WTC11 (cell line): ENCODE measurements at regions not wholly inside any gene's neighbourhood (a gene's known extent, or its start where the extent isn't known, plus 50 kb on each side); places are given as distances from the start of the nearest gene placed in this dataset.

Experiments used
- ATAC-seq: fragments of 200-7000 bp; cut with Tn5 transposase; 2 replicates; pipeline ENCODE4 v1.10.0; 2021; ENCODE audit warnings: mild to moderate bottlenecking, moderate library complexity
- CTCF ChIA-PET: fragments of 300-600 bp; sonication (Branson Sonifier 250); formaldehyde crosslinking; loops from one replicate; lab custom pipeline; 2021; ENCODE audit warnings: antibody characterized with exemption; lab: Charles Lee
- POLR2A ChIA-PET: fragments of 350-600 bp; sonication (Branson Sonifier 250); formaldehyde crosslinking; loops from one replicate; lab custom pipeline; 2021; ENCODE audit warnings: antibody characterized with exemption; lab: Charles Lee
- DNase-seq: peaks from one replicate; pipeline ENCODE4 v3.0.0; 2021; ENCODE audit warnings: low spot score
- H3K27ac Mint-ChIP-seq: 2 replicates; pipeline ENCODE4 v1.8.0; 2021; ENCODE audit warnings: mixed read lengths
- H3K27me3 Mint-ChIP-seq: 2 replicates; pipeline ENCODE4 v1.8.0; 2021; ENCODE audit warnings: low read depth, mild to moderate bottlenecking, moderate library complexity, mixed read lengths
- H3K36me3 Mint-ChIP-seq: 2 replicates; pipeline ENCODE4 v1.8.0; 2021; ENCODE audit warnings: mixed read lengths
- H3K4me1 Mint-ChIP-seq: 2 replicates; pipeline ENCODE4 v1.8.0; 2022; ENCODE audit warnings: mixed read lengths
- H3K4me3 Mint-ChIP-seq: 2 replicates; pipeline ENCODE4 v1.8.0; 2021; ENCODE audit warnings: mild to moderate bottlenecking, moderate library complexity, mixed read lengths
- H3K9me3 Mint-ChIP-seq: 2 replicates; pipeline ENCODE4 v1.8.0; 2021; ENCODE audit warnings: mixed read lengths
- ELF4 ChIP-seq: sonication (generic); formaldehyde crosslinking; IDR thresholded peaks from 2 replicates; pipeline ENCODE4 v1.8.1; 2022; ENCODE audit warnings: low read depth, mild to moderate bottlenecking, moderate library complexity, missing genetic modification reagents
- EMX1 ChIP-seq: fragments of 250-450 bp; sonication (Bioruptor Pico); IDR thresholded peaks from 2 replicates; pipeline ENCODE4 v1.8.0; 2021; ENCODE audit warnings: mild to moderate bottlenecking
- ETV6 ChIP-seq: sonication (generic); formaldehyde crosslinking; IDR thresholded peaks from 2 replicates; pipeline ENCODE4 v1.8.1; 2022; ENCODE audit warnings: mild to moderate bottlenecking, missing genetic modification reagents
- FOXK1 ChIP-seq: sonication (generic); formaldehyde crosslinking; IDR thresholded peaks from 2 replicates; pipeline ENCODE4 v1.8.0; 2022; ENCODE audit warnings: mild to moderate bottlenecking, moderate library complexity, missing genetic modification reagents
- FOXP1 ChIP-seq: sonication (generic); formaldehyde crosslinking; IDR thresholded peaks from 2 replicates; pipeline ENCODE4 v1.8.0; 2022; ENCODE audit warnings: missing genetic modification reagents, mild to moderate bottlenecking, moderate library complexity, borderline replicate concordance
- GABPB1 ChIP-seq: sonication (generic); formaldehyde crosslinking; IDR thresholded peaks from 2 replicates; pipeline ENCODE4 v1.8.1; 2023; ENCODE audit warnings: mild to moderate bottlenecking, missing genetic modification reagents
- JUN ChIP-seq: sonication (generic); formaldehyde crosslinking; IDR thresholded peaks from 2 replicates; pipeline ENCODE4 v1.8.0; 2023; ENCODE audit warnings: mild to moderate bottlenecking, missing genetic modification reagents
- MXD4 ChIP-seq: fragments of 250-450 bp; sonication (Bioruptor Pico); IDR thresholded peaks from 2 replicates; pipeline ENCODE4 v1.8.0; 2021; ENCODE audit warnings: mild to moderate bottlenecking, moderate library complexity, borderline replicate concordance
- NFATC4 ChIP-seq: fragments of 250-450 bp; sonication (Bioruptor Pico); IDR thresholded peaks from 2 replicates; pipeline ENCODE4 v1.9.0; 2021; ENCODE audit warnings: mild to moderate bottlenecking
- NFYB ChIP-seq: sonication (generic); formaldehyde crosslinking; conservative IDR thresholded peaks from 2 replicates; pipeline ENCODE4 v1.8.0; 2022; ENCODE audit warnings: low read depth, missing genetic modification reagents
- NR2C2 ChIP-seq: sonication (generic); formaldehyde crosslinking; IDR thresholded peaks from 2 replicates; pipeline ENCODE4 v1.8.0; 2022; ENCODE audit warnings: mild to moderate bottlenecking, missing genetic modification reagents
- PRRX2 ChIP-seq: fragments of 250-450 bp; sonication (Bioruptor Pico); IDR thresholded peaks from 2 replicates; pipeline ENCODE4 v1.8.0; 2021; ENCODE audit warnings: mild to moderate bottlenecking
- SMAD3 ChIP-seq: sonication (generic); formaldehyde crosslinking; IDR thresholded peaks from 2 replicates; pipeline ENCODE4 v1.8.0; 2022; ENCODE audit warnings: missing genetic modification reagents, mild to moderate bottlenecking, borderline replicate concordance
- TEAD1 ChIP-seq: sonication (generic); formaldehyde crosslinking; IDR thresholded peaks from 2 replicates; pipeline ENCODE4 v1.8.0; 2022; ENCODE audit warnings: mild to moderate bottlenecking, missing genetic modification reagents
- TEAD4 ChIP-seq: sonication (generic); formaldehyde crosslinking; IDR thresholded peaks from 2 replicates; pipeline ENCODE4 v1.8.0; 2022; ENCODE audit warnings: mild to moderate bottlenecking, missing genetic modification reagents
- TP53 ChIP-seq: sonication (generic); formaldehyde crosslinking; IDR thresholded peaks from 2 replicates; pipeline ENCODE4 v1.8.1; 2023; ENCODE audit warnings: mild to moderate bottlenecking, missing genetic modification reagents
- ZNF423 ChIP-seq: fragments of 250-450 bp; sonication (Bioruptor Pico); IDR thresholded peaks from 2 replicates; pipeline ENCODE4 v2.1.2; 2022; ENCODE audit warnings: mild to moderate bottlenecking, moderate library complexity
- TF ChIP-seq, protein P1 (sequence below): fragments of 250-450 bp; sonication (Bioruptor Pico); IDR thresholded peaks from 2 replicates; pipeline ENCODE4 v1.9.0; 2021; ENCODE audit warnings: moderate library complexity, mild to moderate bottlenecking, inconsistent platforms, borderline replicate concordance
- TF ChIP-seq, protein P2 (sequence below): sonication (generic); formaldehyde crosslinking; IDR thresholded peaks from 2 replicates; pipeline ENCODE4 v1.8.1; 2023; ENCODE audit warnings: mild to moderate bottlenecking, missing genetic modification reagents
- TF ChIP-seq, protein P3 (sequence below): fragments of 250-450 bp; sonication (Bioruptor Pico); IDR thresholded peaks from 2 replicates; pipeline ENCODE4 v1.8.0; 2021; ENCODE audit warnings: mild to moderate bottlenecking
- TF ChIP-seq, protein P4 (sequence below): sonication (generic); formaldehyde crosslinking; IDR thresholded peaks from 2 replicates; pipeline ENCODE4 v1.8.0; 2022; ENCODE audit warnings: mild to moderate bottlenecking, missing genetic modification reagents
- TF ChIP-seq, protein P5 (sequence below): sonication (generic); formaldehyde crosslinking; IDR thresholded peaks from 2 replicates; pipeline ENCODE4 v1.8.1; 2022; ENCODE audit warnings: missing genetic modification reagents, borderline replicate concordance
- TF ChIP-seq, protein P6 (sequence below): sonication (generic); formaldehyde crosslinking; conservative IDR thresholded peaks from 2 replicates; pipeline ENCODE4 v1.8.1; 2022; ENCODE audit warnings: mild to moderate bottlenecking, missing genetic modification reagents
- TF ChIP-seq, protein P7 (sequence below): sonication (generic); formaldehyde crosslinking; IDR thresholded peaks from 2 replicates; pipeline ENCODE4 v1.8.0; 2022; ENCODE audit warnings: missing genetic modification reagents

DNA sequence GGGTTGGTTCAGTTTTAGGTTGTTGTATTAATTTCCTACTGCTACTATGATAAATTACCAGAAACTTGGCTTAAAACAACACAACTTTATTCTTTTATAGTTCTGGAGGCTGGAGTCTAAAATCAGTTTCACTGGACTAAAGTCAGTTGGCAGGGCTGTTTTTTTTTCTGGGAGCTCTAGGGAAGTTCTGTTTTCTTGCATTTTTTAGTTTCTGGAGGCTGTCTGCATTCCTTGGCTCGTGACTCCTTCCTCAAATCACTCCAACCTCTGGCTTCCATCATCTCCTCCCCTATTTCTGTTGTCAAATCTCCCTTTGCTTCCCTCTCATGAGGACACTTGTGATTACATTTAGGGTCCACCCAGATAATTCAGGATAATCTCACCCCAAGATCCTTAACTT is 51.3 kb upstream of the SUB1 start:
- TF ChIP-seq SMAD3, result no peak
- no peak for TF ChIP-seq TP53
- TF ChIP-seq, protein P1, sequence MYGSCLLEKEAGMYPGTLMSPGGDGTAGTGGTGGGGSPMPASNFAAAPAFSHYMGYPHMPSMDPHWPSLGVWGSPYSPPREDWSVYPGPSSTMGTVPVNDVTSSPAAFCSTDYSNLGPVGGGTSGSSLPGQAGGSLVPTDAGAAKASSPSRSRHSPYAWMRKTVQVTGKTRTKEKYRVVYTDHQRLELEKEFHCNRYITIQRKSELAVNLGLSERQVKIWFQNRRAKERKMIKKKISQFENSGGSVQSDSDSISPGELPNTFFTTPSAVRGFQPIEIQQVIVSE (CRISPR knock-in tag), result no peak
- TF ChIP-seq FOXK1 (CRISPR knock-in tag), result no peak
- TF ChIP-seq JUN (CRISPR knock-in tag), result no peak
- TF ChIP-seq ZNF423 (CRISPR knock-in tag), result no peak
- no peak for TF ChIP-seq NFATC4 (CRISPR knock-in tag)
- TF ChIP-seq, protein P2, sequence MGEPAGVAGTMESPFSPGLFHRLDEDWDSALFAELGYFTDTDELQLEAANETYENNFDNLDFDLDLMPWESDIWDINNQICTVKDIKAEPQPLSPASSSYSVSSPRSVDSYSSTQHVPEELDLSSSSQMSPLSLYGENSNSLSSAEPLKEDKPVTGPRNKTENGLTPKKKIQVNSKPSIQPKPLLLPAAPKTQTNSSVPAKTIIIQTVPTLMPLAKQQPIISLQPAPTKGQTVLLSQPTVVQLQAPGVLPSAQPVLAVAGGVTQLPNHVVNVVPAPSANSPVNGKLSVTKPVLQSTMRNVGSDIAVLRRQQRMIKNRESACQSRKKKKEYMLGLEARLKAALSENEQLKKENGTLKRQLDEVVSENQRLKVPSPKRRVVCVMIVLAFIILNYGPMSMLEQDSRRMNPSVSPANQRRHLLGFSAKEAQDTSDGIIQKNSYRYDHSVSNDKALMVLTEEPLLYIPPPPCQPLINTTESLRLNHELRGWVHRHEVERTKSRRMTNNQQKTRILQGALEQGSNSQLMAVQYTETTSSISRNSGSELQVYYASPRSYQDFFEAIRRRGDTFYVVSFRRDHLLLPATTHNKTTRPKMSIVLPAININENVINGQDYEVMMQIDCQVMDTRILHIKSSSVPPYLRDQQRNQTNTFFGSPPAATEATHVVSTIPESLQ (CRISPR knock-in tag), result no peak
- no peak for TF ChIP-seq NFYB (CRISPR knock-in tag)
- TF ChIP-seq TEAD4 (CRISPR knock-in tag), result no peak
- TF ChIP-seq ETV6 (CRISPR knock-in tag), result no peak
- no peak for TF ChIP-seq GABPB1 (CRISPR knock-in tag)
- TF ChIP-seq, protein P3, sequence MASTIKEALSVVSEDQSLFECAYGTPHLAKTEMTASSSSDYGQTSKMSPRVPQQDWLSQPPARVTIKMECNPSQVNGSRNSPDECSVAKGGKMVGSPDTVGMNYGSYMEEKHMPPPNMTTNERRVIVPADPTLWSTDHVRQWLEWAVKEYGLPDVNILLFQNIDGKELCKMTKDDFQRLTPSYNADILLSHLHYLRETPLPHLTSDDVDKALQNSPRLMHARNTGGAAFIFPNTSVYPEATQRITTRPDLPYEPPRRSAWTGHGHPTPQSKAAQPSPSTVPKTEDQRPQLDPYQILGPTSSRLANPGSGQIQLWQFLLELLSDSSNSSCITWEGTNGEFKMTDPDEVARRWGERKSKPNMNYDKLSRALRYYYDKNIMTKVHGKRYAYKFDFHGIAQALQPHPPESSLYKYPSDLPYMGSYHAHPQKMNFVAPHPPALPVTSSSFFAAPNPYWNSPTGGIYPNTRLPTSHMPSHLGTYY (CRISPR knock-in tag), result no peak
- TF ChIP-seq, protein P4, sequence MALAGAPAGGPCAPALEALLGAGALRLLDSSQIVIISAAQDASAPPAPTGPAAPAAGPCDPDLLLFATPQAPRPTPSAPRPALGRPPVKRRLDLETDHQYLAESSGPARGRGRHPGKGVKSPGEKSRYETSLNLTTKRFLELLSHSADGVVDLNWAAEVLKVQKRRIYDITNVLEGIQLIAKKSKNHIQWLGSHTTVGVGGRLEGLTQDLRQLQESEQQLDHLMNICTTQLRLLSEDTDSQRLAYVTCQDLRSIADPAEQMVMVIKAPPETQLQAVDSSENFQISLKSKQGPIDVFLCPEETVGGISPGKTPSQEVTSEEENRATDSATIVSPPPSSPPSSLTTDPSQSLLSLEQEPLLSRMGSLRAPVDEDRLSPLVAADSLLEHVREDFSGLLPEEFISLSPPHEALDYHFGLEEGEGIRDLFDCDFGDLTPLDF (CRISPR knock-in tag), result no peak
- TF ChIP-seq TEAD1 (CRISPR knock-in tag), result no peak
- TF ChIP-seq, protein P5, sequence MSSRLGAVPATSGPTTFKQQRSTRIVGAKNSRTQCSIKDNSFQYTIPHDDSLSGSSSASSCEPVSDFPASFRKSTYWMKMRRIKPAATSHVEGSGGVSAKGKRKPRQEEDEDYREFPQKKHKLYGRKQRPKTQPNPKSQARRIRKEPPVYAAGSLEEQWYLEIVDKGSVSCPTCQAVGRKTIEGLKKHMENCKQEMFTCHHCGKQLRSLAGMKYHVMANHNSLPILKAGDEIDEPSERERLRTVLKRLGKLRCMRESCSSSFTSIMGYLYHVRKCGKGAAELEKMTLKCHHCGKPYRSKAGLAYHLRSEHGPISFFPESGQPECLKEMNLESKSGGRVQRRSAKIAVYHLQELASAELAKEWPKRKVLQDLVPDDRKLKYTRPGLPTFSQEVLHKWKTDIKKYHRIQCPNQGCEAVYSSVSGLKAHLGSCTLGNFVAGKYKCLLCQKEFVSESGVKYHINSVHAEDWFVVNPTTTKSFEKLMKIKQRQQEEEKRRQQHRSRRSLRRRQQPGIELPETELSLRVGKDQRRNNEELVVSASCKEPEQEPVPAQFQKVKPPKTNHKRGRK, result no peak
- TF ChIP-seq, protein P6, sequence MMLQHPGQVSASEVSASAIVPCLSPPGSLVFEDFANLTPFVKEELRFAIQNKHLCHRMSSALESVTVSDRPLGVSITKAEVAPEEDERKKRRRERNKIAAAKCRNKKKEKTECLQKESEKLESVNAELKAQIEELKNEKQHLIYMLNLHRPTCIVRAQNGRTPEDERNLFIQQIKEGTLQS (CRISPR knock-in tag), result no peak
- no peak for TF ChIP-seq ELF4 (CRISPR knock-in tag)
- no peak for TF ChIP-seq NR2C2 (CRISPR knock-in tag)
- H3K4me1 Mint-ChIP-seq, result peaks cover 8% of the 10 kb centered on the region
- ATAC-seq (no peak), DNase-seq (no peak)
- no peaks in the 10 kb centered on the region for H3K36me3 Mint-ChIP-seq
- no peaks in the 10 kb centered on the region for H3K9me3 Mint-ChIP-seq
- H3K27me3 Mint-ChIP-seq, result no peaks in the 10 kb centered on the region; the same call in 1 of the 2 replicates
- H3K4me3 Mint-ChIP-seq, result no peak overlapping the region
- POLR2A ChIA-PET, result no interaction called here
- 0 out of 2 replicates have a peak overlapping the region, but pooled peaks have one; percentile 6 for H3K27ac Mint-ChIP-seq
- CTCF ChIA-PET, result interaction anchor here (1.2 to 1.9 kb wide), 3 partner anchors 14 to 56 kb away, joined by 3 to 5 read pairs (median 4); no protein-coding TSS in a partner anchor

DNA sequence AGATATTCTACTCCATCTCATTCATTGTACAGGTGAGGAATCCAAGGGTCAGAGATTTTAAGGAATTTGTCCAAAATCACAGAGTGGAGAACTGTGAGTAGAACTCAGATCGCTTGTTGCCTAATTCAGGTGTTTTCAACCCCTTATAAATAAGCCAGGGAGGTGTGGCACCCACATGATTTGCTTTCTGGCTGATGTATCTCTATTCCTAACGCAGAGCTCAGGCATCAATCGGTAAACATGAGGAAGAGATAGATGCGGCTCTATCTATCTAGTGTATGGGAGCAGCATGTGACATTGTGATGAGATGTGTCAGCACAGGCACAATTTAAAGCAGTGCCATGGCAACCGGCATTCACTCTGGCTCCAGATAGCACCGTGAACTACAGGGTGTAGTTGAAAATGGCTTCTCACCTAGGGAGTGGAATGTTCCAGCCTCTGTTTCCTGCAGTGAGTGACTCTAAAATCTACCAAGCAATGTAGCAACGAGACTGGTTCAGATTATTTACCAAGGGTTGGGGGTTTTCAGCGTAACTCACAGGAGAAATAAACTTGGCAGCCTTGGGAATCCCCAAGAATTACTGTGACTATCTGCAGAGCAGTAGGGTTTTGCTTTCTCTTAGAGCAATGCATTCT is 53.4 kb upstream of the SUB1 start:
- CTCF ChIA-PET, result interaction anchor here (1.3 kb wide), 1 partner anchor 58 kb away, joined by 4 read pairs; no protein-coding TSS in a partner anchor
- TF ChIP-seq EMX1 (CRISPR knock-in tag), result no peak
- TF ChIP-seq PRRX2 (CRISPR knock-in tag), result no peak
- no peak for TF ChIP-seq NR2C2 (CRISPR knock-in tag)
- TF ChIP-seq, protein P7, sequence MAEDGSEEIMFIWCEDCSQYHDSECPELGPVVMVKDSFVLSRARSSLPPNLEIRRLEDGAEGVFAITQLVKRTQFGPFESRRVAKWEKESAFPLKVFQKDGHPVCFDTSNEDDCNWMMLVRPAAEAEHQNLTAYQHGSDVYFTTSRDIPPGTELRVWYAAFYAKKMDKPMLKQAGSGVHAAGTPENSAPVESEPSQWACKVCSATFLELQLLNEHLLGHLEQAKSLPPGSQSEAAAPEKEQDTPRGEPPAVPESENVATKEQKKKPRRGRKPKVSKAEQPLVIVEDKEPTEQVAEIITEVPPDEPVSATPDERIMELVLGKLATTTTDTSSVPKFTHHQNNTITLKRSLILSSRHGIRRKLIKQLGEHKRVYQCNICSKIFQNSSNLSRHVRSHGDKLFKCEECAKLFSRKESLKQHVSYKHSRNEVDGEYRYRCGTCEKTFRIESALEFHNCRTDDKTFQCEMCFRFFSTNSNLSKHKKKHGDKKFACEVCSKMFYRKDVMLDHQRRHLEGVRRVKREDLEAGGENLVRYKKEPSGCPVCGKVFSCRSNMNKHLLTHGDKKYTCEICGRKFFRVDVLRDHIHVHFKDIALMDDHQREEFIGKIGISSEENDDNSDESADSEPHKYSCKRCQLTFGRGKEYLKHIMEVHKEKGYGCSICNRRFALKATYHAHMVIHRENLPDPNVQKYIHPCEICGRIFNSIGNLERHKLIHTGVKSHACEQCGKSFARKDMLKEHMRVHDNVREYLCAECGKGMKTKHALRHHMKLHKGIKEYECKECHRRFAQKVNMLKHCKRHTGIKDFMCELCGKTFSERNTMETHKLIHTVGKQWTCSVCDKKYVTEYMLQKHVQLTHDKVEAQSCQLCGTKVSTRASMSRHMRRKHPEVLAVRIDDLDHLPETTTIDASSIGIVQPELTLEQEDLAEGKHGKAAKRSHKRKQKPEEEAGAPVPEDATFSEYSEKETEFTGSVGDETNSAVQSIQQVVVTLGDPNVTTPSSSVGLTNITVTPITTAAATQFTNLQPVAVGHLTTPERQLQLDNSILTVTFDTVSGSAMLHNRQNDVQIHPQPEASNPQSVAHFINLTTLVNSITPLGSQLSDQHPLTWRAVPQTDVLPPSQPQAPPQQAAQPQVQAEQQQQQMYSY (CRISPR knock-in tag), result no peak
- no peak for TF ChIP-seq ETV6 (CRISPR knock-in tag)
- TF ChIP-seq MXD4 (CRISPR knock-in tag), result no peak
- TF ChIP-seq, protein P4 (CRISPR knock-in tag), result no peak
- no peak for TF ChIP-seq FOXP1 (CRISPR knock-in tag)

More for the DNA sequence above, 53.4 kb upstream of the SUB1 start:
- no peaks in the 10 kb centered on the region; the same call in 1 of the 2 replicates for H3K27me3 Mint-ChIP-seq
- no peak overlapping the region for H3K4me3 Mint-ChIP-seq
- H3K4me1 Mint-ChIP-seq, result peaks cover 8% of the 10 kb centered on the region
- H3K36me3 Mint-ChIP-seq, result no peaks in the 10 kb centered on the region
- no peaks in the 10 kb centered on the region for H3K9me3 Mint-ChIP-seq
- peak; percentile 19 for DNase-seq
- ATAC-seq, result peak; percentile 86
- H3K27ac Mint-ChIP-seq, result no peak overlapping the region; the same call in 1 of the 2 replicates
- POLR2A ChIA-PET, result interaction anchor here (1.4 kb wide), 1 partner anchor 51 kb away, joined by 3 read pairs; no protein-coding TSS in a partner anchor
